Thymus (tissue), 11 donors: ENCODE measurements at regions not wholly inside any gene's neighbourhood (a gene's known extent, or its start where the extent isn't known, plus 50 kb on each side); places are given as distances from the start of the nearest gene placed in this dataset.

Source experiments
- DNase-seq, 9 donors: peaks; one replicate each; pipeline ENCODE4 v3.0.0-alpha.2; 2013; ENCODE audit warnings: low spot score in 9 of 9, low read depth in 6 of 9, missing footprints in 1 of 9
- H3K27ac ChIP-seq, 2 donors: one replicate each; pipeline ENCODE4 v1.5.1; 2013; ENCODE audit warnings: control low read depth in 1 of 2, low read depth in 1 of 2, low read length in 1 of 2, mild to moderate bottlenecking in 1 of 2, moderate library complexity in 1 of 2
- H3K27me3 ChIP-seq, 2 donors: one replicate each; pipeline ENCODE4 v1.5.1; 2013; ENCODE audit warnings: low read length in 1 of 2; ENCODE audit not compliant: control insufficient read depth in 2 of 2, insufficient read depth in 1 of 2
- H3K36me3 ChIP-seq, 2 donors: one replicate each; pipeline ENCODE4 v1.5.1; 2013; ENCODE audit warnings: low read length in 1 of 2, mild to moderate bottlenecking in 1 of 2, moderate library complexity in 1 of 2; ENCODE audit not compliant: control insufficient read depth in 2 of 2, insufficient read depth in 2 of 2
- H3K4me1 ChIP-seq, 2 donors: one replicate each; pipeline ENCODE4 v1.5.1; 2013; ENCODE audit warnings: low read length in 2 of 2; ENCODE audit not compliant: control insufficient read depth in 2 of 2, insufficient read depth in 2 of 2
- H3K4me3 ChIP-seq, 2 donors: one replicate each; pipeline ENCODE4 v1.5.1; 2013; ENCODE audit warnings: low read length in 2 of 2, control low read depth in 1 of 2, mild to moderate bottlenecking in 1 of 2
- H3K9me3 ChIP-seq, 2 donors: one replicate each; pipeline ENCODE4 v1.5.1; 2013; ENCODE audit warnings: low read length in 1 of 2, mild to moderate bottlenecking in 1 of 2; ENCODE audit not compliant: control insufficient read depth in 2 of 2, insufficient read depth in 1 of 2
- WGBS: extraction: QIAGEN DNeasy Blood & Tissue Kit; methylation state at CpG from one replicate; pipeline ENCODE4 v1.1.7; 2013; 5-methylcytosine and 5-hydroxymethylcytosine counted together
- donor health status: healthy.

- DNase-seq = no peak
- H3K9me3 ChIP-seq = no peaks in the 10 kb centered on the region
- no peaks in the 10 kb centered on the region for H3K36me3 ChIP-seq
- H3K27me3 ChIP-seq = peaks cover 0 to 4% of the 10 kb centered on the region in 2 donors
- no peaks in the 10 kb centered on the region for H3K4me1 ChIP-seq
- H3K27ac ChIP-seq = no peak overlapping the region
- H3K4me3 ChIP-seq = no peak overlapping the region
- WGBS = 94% methylated on average over 6 of the region's 6 CpGs
Measured at GRCh38 chr6:106005954-106006353, 80.2 kb upstream of the PRDM1 start.

- no peaks in the 10 kb centered on the region for H3K4me1 ChIP-seq
- H3K4me3 ChIP-seq = no peak overlapping the region
- no peaks in the 10 kb centered on the region for H3K9me3 ChIP-seq
- no peak overlapping the region for H3K27ac ChIP-seq
- peaks cover 2 to 4% of the 10 kb centered on the region in 2 donors for H3K27me3 ChIP-seq
- 91% methylated on average over 1 of the region's 1 CpG for WGBS
- no peaks in the 10 kb centered on the region for H3K36me3 ChIP-seq
- no peak for DNase-seq
Measured at GRCh38 chr6:106005013-106005412, 81.1 kb upstream of the PRDM1 start.

GRCh38 chr6:106003268-106003987 is 82.7 kb upstream of the PRDM1 start:
- Histone ChIP-seq H3K4me3 (no peak overlapping the region), H3K4me1 (no peaks in the 10 kb centered on the region), H3K9me3 (no peaks in the 10 kb centered on the region), H3K27me3 (peaks cover 11 to 13% of the 10 kb centered on the region in 2 donors), H3K36me3 (no peaks in the 10 kb centered on the region), H3K27ac (no peak overlapping the region)
- DNase-seq = no peak
- WGBS = 65% methylated on average over 2 of the region's 2 CpGs

- H3K9me3 ChIP-seq = no peaks in the 10 kb centered on the region
- peaks cover 17 to 27% of the 10 kb centered on the region in 2 donors for H3K27me3 ChIP-seq
- H3K36me3 ChIP-seq = no peaks in the 10 kb centered on the region
- no peak for DNase-seq
- WGBS = 97% methylated on average over 1 of the region's 1 CpG
- no peaks in the 10 kb centered on the region for H3K4me1 ChIP-seq
- no peak overlapping the region for H3K27ac ChIP-seq
- H3K4me3 ChIP-seq = no peak overlapping the region
Measured at GRCh38 chr6:106002005-106002404, 84.1 kb upstream of the PRDM1 start.

- H3K36me3 ChIP-seq = no peaks in the 10 kb centered on the region
- H3K27ac ChIP-seq = no peak overlapping the region
- WGBS = 98% methylated on average over 2 of the region's 2 CpGs
- H3K4me1 ChIP-seq = no peaks in the 10 kb centered on the region
- H3K27me3 ChIP-seq = peaks cover 24 to 38% of the 10 kb centered on the region in 2 donors
- DNase-seq = no peak
- H3K9me3 ChIP-seq = no peaks in the 10 kb centered on the region
- no peak overlapping the region for H3K4me3 ChIP-seq
Measured at GRCh38 chr6:106000935-106001334, 85.2 kb upstream of the PRDM1 start.

- Histone ChIP-seq H3K36me3 (no peaks in the 10 kb centered on the region), H3K27me3 (peaks cover 46 to 72% of the 10 kb centered on the region in 2 donors), H3K27ac (no peak overlapping the region), H3K9me3 (no peaks in the 10 kb centered on the region), H3K4me1 (peaks cover 7 to 25% of the 10 kb centered on the region in 2 donors), H3K4me3 (no peak overlapping the region)
- no peak for DNase-seq
- WGBS = 55% methylated on average over 4 of the region's 4 CpGs
Measured at GRCh38 chr6:105997482-105997881, 88.7 kb upstream of the PRDM1 start.

GRCh38 chr6:105995391-105995865 is 90.7 kb upstream of the PRDM1 start:
- Histone ChIP-seq H3K4me3 (no peak overlapping the region), H3K4me1 (peaks cover 11 to 34% of the 10 kb centered on the region in 2 donors), H3K27ac (no peak overlapping the region), H3K27me3 (peaks cover 53 to 91% of the 10 kb centered on the region in 2 donors), H3K9me3 (no peaks in the 10 kb centered on the region), H3K36me3 (no peaks in the 10 kb centered on the region)
- WGBS = 19% methylated on average over 6 of the region's 6 CpGs
- DNase-seq = peak in 2 of 9 donors; percentile 31 to 41

GRCh38 chr6:105994591-105995390 is 91.3 kb upstream of the PRDM1 start:
- Histone ChIP-seq H3K4me3 (peak overlapping the region; percentile 44 to 62), H3K9me3 (no peaks in the 10 kb centered on the region), H3K4me1 (peaks cover 11 to 34% of the 10 kb centered on the region in 2 donors), H3K27ac (peak overlapping the region in 1 of 2 donors; percentile 62), H3K36me3 (no peaks in the 10 kb centered on the region), H3K27me3 (peaks cover 58 to 93% of the 10 kb centered on the region in 2 donors)
- WGBS = under 1% methylated on average over 57 of the region's 57 CpGs
- DNase-seq = peak in 5 of 9 donors; percentile 23 to 72 (median 38)

- Histone ChIP-seq H3K9me3 (no peaks in the 10 kb centered on the region), H3K4me3 (peak overlapping the region; percentile 44 to 62), H3K27me3 (peaks cover 59 to 97% of the 10 kb centered on the region in 2 donors), H3K4me1 (peaks cover 11 to 34% of the 10 kb centered on the region in 2 donors), H3K36me3 (no peaks in the 10 kb centered on the region), H3K27ac (peak overlapping the region in 1 of 2 donors; percentile 47)
- peak in 6 of 9 donors; percentile 31 to 79 (median 52) for DNase-seq
- 1% methylated on average over 44 of the region's 44 CpGs for WGBS
Measured at GRCh38 chr6:105994118-105994590, 92.0 kb upstream of the PRDM1 start.
